ENCODE measurements at regions not wholly inside any gene's neighbourhood (a gene's known extent, or its start where the extent isn't known, plus 50 kb on each side); places are given as distances from the start of the nearest gene placed in this dataset.
"Not testable (repeated sequence)": the region's sequence is repeated elsewhere in the genome, so short reads cannot be mapped to it uniquely, and the experiment has no call there.

DNA sequence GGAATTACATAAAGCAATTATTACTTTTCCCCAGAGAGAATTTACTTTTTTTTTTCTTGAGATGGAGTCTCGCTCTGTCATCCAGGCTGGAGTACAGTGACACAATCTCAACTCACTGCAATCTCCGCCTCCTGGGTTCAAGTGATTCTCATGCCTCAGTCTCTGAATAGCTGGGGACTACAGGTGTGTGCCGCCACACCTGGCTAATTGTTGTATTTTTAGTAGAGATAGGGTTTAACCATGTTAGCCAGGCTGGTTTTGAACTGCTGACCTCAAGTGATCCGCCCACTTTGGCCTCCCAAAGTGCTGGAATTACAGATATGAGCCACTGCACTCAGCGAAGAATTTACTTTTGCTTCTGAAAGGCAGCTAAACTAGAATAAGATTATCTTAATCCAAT lies 181.6 kb downstream of the DLEU7 start:
- TF ChIP-seq, protein P1, sequence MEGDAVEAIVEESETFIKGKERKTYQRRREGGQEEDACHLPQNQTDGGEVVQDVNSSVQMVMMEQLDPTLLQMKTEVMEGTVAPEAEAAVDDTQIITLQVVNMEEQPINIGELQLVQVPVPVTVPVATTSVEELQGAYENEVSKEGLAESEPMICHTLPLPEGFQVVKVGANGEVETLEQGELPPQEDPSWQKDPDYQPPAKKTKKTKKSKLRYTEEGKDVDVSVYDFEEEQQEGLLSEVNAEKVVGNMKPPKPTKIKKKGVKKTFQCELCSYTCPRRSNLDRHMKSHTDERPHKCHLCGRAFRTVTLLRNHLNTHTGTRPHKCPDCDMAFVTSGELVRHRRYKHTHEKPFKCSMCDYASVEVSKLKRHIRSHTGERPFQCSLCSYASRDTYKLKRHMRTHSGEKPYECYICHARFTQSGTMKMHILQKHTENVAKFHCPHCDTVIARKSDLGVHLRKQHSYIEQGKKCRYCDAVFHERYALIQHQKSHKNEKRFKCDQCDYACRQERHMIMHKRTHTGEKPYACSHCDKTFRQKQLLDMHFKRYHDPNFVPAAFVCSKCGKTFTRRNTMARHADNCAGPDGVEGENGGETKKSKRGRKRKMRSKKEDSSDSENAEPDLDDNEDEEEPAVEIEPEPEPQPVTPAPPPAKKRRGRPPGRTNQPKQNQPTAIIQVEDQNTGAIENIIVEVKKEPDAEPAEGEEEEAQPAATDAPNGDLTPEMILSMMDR (IDR thresholded peaks at IDR 0.05): not testable (repeated sequence)
- TF ChIP-seq POLR2A (IDR thresholded peaks at IDR 0.05): not testable (repeated sequence)
